ENCODE measurements at regions not wholly inside any gene's neighbourhood (a gene's known extent, or its start where the extent isn't known, plus 50 kb on each side); places are given as distances from the start of the nearest gene placed in this dataset.
"Not testable (repeated sequence)": the region's sequence is repeated elsewhere in the genome, so short reads cannot be mapped to it uniquely, and the experiment has no call there.

DNA sequence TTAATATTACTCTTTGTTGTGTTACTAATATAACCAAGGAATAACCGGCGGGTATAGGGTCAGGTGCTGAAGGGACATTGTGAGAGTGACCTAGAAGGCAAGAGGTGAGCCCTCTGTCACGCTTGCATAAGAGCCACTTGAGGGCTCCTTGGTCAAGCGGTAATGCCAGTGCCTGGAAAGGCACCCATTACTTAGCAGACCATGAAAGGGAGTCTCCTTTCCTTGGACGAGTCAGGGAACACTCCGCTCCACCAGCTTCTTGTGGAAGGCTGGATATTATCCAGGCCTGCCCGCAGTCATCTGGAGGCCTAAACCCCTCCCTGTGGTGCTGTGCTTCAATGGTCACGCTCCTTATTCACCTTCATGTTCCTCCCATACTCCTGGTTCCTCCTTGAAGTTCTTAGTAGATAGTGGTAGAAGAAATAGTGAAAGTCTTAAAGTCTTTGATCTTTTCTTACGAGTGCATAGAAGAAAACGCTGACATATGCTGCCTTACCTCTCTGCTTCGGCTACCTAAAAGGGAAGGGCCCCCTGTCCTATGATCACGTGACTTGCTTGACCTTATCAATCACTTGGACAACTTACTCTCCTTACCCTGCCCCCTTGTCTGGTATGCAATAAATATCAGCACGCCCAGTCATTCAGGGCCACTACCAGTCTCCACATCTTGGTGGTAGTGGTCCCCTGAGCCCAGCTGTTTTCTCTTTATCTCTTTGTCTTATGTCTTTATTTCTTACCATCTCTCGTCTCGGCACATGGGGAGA, 59.6 kb upstream of the DMRTB1 start:
- TF ChIP-seq, protein P1, sequence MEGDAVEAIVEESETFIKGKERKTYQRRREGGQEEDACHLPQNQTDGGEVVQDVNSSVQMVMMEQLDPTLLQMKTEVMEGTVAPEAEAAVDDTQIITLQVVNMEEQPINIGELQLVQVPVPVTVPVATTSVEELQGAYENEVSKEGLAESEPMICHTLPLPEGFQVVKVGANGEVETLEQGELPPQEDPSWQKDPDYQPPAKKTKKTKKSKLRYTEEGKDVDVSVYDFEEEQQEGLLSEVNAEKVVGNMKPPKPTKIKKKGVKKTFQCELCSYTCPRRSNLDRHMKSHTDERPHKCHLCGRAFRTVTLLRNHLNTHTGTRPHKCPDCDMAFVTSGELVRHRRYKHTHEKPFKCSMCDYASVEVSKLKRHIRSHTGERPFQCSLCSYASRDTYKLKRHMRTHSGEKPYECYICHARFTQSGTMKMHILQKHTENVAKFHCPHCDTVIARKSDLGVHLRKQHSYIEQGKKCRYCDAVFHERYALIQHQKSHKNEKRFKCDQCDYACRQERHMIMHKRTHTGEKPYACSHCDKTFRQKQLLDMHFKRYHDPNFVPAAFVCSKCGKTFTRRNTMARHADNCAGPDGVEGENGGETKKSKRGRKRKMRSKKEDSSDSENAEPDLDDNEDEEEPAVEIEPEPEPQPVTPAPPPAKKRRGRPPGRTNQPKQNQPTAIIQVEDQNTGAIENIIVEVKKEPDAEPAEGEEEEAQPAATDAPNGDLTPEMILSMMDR (IDR thresholded peaks at IDR 0.05; ENCODE audit: insufficient read depth, low read length) = not testable (repeated sequence)
- TF ChIP-seq, protein P2, sequence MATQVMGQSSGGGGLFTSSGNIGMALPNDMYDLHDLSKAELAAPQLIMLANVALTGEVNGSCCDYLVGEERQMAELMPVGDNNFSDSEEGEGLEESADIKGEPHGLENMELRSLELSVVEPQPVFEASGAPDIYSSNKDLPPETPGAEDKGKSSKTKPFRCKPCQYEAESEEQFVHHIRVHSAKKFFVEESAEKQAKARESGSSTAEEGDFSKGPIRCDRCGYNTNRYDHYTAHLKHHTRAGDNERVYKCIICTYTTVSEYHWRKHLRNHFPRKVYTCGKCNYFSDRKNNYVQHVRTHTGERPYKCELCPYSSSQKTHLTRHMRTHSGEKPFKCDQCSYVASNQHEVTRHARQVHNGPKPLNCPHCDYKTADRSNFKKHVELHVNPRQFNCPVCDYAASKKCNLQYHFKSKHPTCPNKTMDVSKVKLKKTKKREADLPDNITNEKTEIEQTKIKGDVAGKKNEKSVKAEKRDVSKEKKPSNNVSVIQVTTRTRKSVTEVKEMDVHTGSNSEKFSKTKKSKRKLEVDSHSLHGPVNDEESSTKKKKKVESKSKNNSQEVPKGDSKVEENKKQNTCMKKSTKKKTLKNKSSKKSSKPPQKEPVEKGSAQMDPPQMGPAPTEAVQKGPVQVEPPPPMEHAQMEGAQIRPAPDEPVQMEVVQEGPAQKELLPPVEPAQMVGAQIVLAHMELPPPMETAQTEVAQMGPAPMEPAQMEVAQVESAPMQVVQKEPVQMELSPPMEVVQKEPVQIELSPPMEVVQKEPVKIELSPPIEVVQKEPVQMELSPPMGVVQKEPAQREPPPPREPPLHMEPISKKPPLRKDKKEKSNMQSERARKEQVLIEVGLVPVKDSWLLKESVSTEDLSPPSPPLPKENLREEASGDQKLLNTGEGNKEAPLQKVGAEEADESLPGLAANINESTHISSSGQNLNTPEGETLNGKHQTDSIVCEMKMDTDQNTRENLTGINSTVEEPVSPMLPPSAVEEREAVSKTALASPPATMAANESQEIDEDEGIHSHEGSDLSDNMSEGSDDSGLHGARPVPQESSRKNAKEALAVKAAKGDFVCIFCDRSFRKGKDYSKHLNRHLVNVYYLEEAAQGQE (IDR thresholded peaks at IDR 0.05; ENCODE audit: insufficient replicate concordance, low read depth) = not testable (repeated sequence)
- not testable (repeated sequence) for TF ChIP-seq POLR2AphosphoS5, GABPA (IDR thresholded peaks at IDR 0.05; ENCODE audit: low read depth)

All from HL-60 (cell line).